Activated CD4-positive, CD25-positive, alpha-beta regulatory T cell treated with anti-CD3 and anti-CD28 coated beads, Interleukin-2, amount 50 U/mL, for 24 hours (primary cell): ENCODE measurements at regions not wholly inside any gene's neighbourhood (a gene's known extent, or its start where the extent isn't known, plus 50 kb on each side); places are given as distances from the start of the nearest gene placed in this dataset.

Experiments
- ATAC-seq, 2 donors: fragments of 150-1000 bp; cut with Tn5 transposase; one replicate each; pipeline ENCODE4 v1.10.0; 2021; ENCODE audit warnings: mild to moderate bottlenecking in 1 of 2, moderate library complexity in 1 of 2

- ATAC-seq, result no peak
Observed at GRCh38 chr4:66667249-66667648, 878.1 kb downstream of the CENPC start.

- ATAC-seq, result no peak
Observed at GRCh38 chr4:66662620-66663019, 882.7 kb downstream of the CENPC start.

- no peak for ATAC-seq
Observed at GRCh38 chr4:66658809-66659208, 886.5 kb downstream of the CENPC start.

GRCh38 chr4:66655505-66655904 lies 889.8 kb downstream of the CENPC start:
- no peak for ATAC-seq

- ATAC-seq, result no peak
Observed at GRCh38 chr4:66653937-66654336, 891.4 kb downstream of the CENPC start.

- no peak for ATAC-seq
Observed at GRCh38 chr4:66649236-66649635, 896.1 kb downstream of the CENPC start.

- no peak for ATAC-seq
Observed at GRCh38 chr4:66647926-66648325, 897.4 kb downstream of the CENPC start.

GRCh38 chr4:66647476-66647875 lies 897.8 kb downstream of the CENPC start:
- no peak for ATAC-seq

GRCh38 chr4:66640233-66640990 lies 904.9 kb downstream of the CENPC start:
- no peak for ATAC-seq

- no peak for ATAC-seq
Observed at GRCh38 chr4:66639361-66639760, 905.9 kb downstream of the CENPC start.

- ATAC-seq, result no peak
Observed at GRCh38 chr4:66636349-66636748, 909.0 kb downstream of the CENPC start.

- ATAC-seq, result no peak
Observed at GRCh38 chr4:66633477-66633876, 911.8 kb downstream of the CENPC start.

- no peak for ATAC-seq
Observed at GRCh38 chr4:66629927-66630326, 915.4 kb downstream of the CENPC start.

GRCh38 chr4:66628146-66628545 lies 917.2 kb downstream of the CENPC start:
- no peak for ATAC-seq

- ATAC-seq, result no peak
Observed at GRCh38 chr4:66625480-66625879, 919.8 kb downstream of the CENPC start.

GRCh38 chr4:66613591-66613990 lies 931.7 kb downstream of the CENPC start:
- no peak for ATAC-seq

GRCh38 chr4:66609014-66609413 lies 936.3 kb downstream of the CENPC start:
- ATAC-seq, result no peak

- ATAC-seq, result no peak
Observed at GRCh38 chr4:66606908-66607307, 936.6 kb upstream of the EPHA5 start.

GRCh38 chr4:66606215-66606614 lies 935.9 kb upstream of the EPHA5 start:
- ATAC-seq, result no peak

GRCh38 chr4:66604192-66604591 lies 933.9 kb upstream of the EPHA5 start:
- no peak for ATAC-seq

GRCh38 chr4:66602622-66603021 lies 932.3 kb upstream of the EPHA5 start:
- ATAC-seq, result no peak

- no peak for ATAC-seq
Observed at GRCh38 chr4:66591968-66592367, 921.7 kb upstream of the EPHA5 start.

GRCh38 chr4:66590488-66591215 lies 920.4 kb upstream of the EPHA5 start:
- ATAC-seq, result no peak

GRCh38 chr4:66589183-66589582 lies 918.9 kb upstream of the EPHA5 start:
- no peak for ATAC-seq
